ENCODE measurements at regions not wholly inside any gene's neighbourhood (a gene's known extent, or its start where the extent isn't known, plus 50 kb on each side); places are given as distances from the start of the nearest gene placed in this dataset. TPM values are rescaled to one million over a fixed set of nuclear protein-coding genes. Genes with fewer than 3 reads are reported as not detected.

DNA sequence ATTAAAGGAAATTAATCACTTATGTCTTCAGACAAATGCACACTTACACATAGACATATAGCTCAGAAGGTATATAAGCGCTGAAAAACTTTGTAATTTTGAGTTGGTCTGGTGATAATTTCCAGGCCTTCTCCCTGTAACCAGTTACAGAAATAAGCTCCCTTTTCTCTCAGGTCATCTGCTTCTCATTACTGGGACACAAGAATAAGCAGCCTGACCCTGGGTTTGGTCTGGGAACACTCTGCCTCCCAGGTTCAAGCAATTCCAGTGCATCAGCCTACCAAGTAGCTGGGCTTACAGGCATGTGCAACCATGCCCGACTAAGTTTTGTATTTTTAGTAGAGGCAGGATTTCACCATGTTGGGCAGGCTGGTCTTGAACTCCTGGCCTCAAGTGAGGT is 274.5 kb downstream of the LMO7 start:
- TF ChIP-seq, protein P1, sequence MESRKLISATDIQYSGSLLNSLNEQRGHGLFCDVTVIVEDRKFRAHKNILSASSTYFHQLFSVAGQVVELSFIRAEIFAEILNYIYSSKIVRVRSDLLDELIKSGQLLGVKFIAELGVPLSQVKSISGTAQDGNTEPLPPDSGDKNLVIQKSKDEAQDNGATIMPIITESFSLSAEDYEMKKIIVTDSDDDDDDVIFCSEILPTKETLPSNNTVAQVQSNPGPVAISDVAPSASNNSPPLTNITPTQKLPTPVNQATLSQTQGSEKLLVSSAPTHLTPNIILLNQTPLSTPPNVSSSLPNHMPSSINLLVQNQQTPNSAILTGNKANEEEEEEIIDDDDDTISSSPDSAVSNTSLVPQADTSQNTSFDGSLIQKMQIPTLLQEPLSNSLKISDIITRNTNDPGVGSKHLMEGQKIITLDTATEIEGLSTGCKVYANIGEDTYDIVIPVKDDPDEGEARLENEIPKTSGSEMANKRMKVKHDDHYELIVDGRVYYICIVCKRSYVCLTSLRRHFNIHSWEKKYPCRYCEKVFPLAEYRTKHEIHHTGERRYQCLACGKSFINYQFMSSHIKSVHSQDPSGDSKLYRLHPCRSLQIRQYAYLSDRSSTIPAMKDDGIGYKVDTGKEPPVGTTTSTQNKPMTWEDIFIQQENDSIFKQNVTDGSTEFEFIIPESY (IDR thresholded peaks at IDR 0.05) = no peak
- no peak for TF ChIP-seq FOXA2 (IDR thresholded peaks at IDR 0.05)
- no peak for TF ChIP-seq RAD21 (IDR thresholded peaks at IDR 0.05)
- no peak for TF ChIP-seq GABPA (IDR thresholded peaks at IDR 0.05 in 1 of 2, conservative IDR thresholded peaks at IDR 0.05 in 1 of 2)
- no peak for TF ChIP-seq EGR1 (IDR thresholded peaks at IDR 0.05; ENCODE audit: low read depth in 2 of 2)
- TF ChIP-seq FOXA1 (IDR thresholded peaks at IDR 0.05) = no peak
- no peak for TF ChIP-seq MAX (IDR thresholded peaks at IDR 0.05)
- TF ChIP-seq JUND (IDR thresholded peaks at IDR 0.05) = no peak
- TF ChIP-seq, protein P2, sequence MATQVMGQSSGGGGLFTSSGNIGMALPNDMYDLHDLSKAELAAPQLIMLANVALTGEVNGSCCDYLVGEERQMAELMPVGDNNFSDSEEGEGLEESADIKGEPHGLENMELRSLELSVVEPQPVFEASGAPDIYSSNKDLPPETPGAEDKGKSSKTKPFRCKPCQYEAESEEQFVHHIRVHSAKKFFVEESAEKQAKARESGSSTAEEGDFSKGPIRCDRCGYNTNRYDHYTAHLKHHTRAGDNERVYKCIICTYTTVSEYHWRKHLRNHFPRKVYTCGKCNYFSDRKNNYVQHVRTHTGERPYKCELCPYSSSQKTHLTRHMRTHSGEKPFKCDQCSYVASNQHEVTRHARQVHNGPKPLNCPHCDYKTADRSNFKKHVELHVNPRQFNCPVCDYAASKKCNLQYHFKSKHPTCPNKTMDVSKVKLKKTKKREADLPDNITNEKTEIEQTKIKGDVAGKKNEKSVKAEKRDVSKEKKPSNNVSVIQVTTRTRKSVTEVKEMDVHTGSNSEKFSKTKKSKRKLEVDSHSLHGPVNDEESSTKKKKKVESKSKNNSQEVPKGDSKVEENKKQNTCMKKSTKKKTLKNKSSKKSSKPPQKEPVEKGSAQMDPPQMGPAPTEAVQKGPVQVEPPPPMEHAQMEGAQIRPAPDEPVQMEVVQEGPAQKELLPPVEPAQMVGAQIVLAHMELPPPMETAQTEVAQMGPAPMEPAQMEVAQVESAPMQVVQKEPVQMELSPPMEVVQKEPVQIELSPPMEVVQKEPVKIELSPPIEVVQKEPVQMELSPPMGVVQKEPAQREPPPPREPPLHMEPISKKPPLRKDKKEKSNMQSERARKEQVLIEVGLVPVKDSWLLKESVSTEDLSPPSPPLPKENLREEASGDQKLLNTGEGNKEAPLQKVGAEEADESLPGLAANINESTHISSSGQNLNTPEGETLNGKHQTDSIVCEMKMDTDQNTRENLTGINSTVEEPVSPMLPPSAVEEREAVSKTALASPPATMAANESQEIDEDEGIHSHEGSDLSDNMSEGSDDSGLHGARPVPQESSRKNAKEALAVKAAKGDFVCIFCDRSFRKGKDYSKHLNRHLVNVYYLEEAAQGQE (IDR thresholded peaks at IDR 0.05) = no peak
- TF ChIP-seq HNF4G (IDR thresholded peaks at IDR 0.05) = no peak
- TF ChIP-seq TAF1 (conservative IDR thresholded peaks at IDR 0.05) = no peak
- TF ChIP-seq YY1 (IDR thresholded peaks at IDR 0.05) = no peak
- no peak for TF ChIP-seq SP1 (IDR thresholded peaks at IDR 0.05)
- no peak for TF ChIP-seq CTCF (IDR thresholded peaks at IDR 0.05; ENCODE audit: low read depth, low read length, missing input control)
- TF ChIP-seq HNF4A (conservative IDR thresholded peaks at IDR 0.05) = no peak
- Histone ChIP-seq H3K27me3 (ENCODE audit: control insufficient read depth in 4 of 4, insufficient read depth in 4 of 4, low read length in 3 of 4) (no peaks in the 10 kb centered on the region), H3K9me3 (ENCODE audit: control insufficient read depth in 4 of 4, low read length in 3 of 4) (no peaks in the 10 kb centered on the region), H3K36me3 (ENCODE audit: control insufficient read depth in 4 of 4, insufficient read depth in 3 of 4, low read depth in 1 of 4, low read length in 3 of 4) (no peaks in the 10 kb centered on the region), H3K27ac (ENCODE audit: low read depth in 1 of 2, low read length in 2 of 2) (no peak overlapping the region), H3K4me3 (ENCODE audit: low read depth in 1 of 3, low read length in 3 of 3) (no peak overlapping the region), H3K9ac (ENCODE audit: low read depth in 1 of 2, low read length in 2 of 2) (no peak overlapping the region), H3K4me1 (ENCODE audit: control insufficient read depth in 4 of 4, insufficient read depth in 4 of 4, low read length in 3 of 4) (no peaks in the 10 kb centered on the region)
- no peak for DNase-seq (ENCODE audit: low spot score)
- 87% methylated on average over 2 of the region's 2 CpGs for WGBS

Small RNA genes in the stretch of these regions (small RNA-seq; reads per million reads assigned to genes)
- gene RN7SL571P = not detected

Data from liver (tissue), 9 donors.